ENCODE measurements at regions not wholly inside any gene's neighbourhood (a gene's known extent, or its start where the extent isn't known, plus 50 kb on each side); places are given as distances from the start of the nearest gene placed in this dataset.
"Not testable (repeated sequence)": the region's sequence is repeated elsewhere in the genome, so short reads cannot be mapped to it uniquely, and the experiment has no call there.

DNA sequence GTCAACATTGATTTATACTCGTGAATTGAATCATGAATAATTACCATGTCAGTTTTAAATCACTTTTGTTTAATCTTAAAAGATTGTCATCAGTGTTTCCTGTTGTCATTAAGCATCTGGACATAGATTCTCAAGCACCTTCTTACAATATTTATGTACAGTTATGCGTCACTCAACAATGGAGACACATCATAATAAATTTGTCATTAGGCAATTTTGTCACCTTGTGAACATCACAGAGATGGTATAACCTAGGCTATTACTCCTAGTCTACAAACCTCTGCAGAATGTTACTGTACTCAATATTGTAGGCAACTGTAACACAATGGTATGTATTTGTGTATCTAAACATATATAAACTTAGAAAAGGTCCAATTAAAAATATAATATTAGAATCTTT lies 2130.9 kb upstream of the PCDH20 start:
- no peak for DNase-seq (ENCODE audit: low spot score)

DNA sequence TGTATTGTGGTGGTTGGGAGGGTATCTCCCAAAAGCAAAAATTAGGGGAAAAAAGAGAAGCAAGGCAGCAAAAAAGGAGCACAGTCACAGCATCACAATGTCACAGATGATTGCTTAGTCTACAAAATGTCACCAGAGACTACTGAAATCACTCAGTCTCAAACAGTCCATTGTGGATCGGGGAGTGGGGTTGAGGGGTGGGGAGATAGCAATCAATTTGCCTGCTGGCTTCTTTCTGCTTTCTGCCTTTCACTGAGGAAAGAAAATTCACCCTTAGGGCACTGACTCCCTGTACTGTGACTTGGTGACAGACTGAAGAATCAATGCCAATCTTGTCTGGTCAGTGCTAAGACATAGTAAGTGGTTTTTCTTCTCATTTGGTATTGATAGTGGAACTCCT lies 2127.1 kb upstream of the PCDH20 start:
- DNase-seq (ENCODE audit: low spot score) = no peak

DNA sequence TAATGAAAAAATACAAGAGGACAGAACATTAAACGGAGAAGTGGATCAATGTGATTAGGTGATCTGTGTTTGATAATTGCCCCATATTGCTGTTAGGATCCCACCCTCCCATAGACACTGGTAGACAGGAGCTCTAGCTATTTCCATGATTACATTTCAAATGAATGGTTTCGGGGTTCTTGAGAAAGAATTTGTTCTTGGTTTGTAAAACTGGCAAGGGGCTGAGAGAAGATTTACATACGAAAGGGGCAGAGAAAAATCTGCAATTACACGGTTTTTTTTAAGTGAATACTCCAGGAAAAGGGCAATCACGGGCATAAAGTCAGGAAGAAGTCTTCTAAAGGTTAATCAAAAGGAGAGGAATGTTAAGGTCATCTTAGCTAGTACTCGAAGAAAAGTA lies 2125.7 kb upstream of the PCDH20 start:
- DNase-seq (ENCODE audit: low spot score) = no peak

DNA sequence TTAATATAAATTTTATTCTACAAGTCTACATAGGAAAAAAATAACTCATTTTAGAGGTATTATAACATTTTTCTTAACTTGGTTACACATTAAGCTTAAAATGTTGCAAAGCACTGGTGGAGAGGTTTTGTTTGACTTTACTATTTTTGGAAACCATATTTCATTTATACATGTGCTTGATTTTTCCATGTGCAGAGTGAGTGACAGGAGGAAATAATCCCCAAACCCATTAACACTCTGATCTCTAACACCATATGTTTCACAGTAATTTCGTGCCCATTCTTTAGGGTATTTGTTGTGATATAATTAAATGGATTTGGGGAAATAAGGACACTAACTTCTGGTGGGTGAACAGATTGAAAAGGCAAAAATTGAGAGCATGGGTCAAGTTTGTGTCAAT lies 2124.4 kb upstream of the PCDH20 start:
- DNase-seq (ENCODE audit: low spot score) = no peak

DNA sequence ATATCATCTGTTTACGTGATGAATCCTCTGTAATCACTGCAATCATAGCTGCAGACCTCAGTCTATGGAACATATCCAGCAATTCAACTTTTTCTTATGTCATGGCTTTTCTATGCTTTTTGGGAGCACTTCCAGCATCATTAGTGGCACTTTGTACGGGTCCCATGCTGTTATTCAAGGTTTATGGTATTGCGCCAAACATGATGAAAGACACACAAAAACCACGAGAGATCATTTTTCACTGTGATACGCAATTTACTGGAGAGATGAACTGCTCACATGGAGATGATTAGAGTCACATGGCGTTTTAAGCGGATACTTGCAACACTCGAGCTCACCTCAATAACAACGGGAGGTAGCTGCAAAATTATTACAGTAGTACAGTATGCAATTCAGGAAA lies 2101.7 kb upstream of the PCDH20 start:
- no peak for DNase-seq (ENCODE audit: low spot score)

DNA sequence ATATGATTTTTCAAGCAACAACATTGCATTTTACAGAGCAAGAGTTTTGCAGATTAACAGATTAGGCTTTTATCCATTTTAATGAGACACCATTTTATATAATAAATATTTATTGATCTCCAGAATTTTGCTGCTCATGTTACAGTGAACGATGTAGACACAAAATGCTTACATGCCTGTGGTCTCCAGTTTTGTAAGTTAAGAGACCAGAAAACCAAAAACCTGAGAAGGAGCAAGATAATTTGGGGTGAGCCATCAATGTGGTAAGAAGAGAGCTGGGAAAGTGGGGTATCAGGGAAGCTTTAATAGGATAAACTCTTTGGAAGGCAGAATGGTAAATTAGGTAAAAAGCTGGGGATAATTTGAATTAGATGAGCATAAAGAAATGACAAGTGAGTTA lies 2100.5 kb upstream of the PCDH20 start:
- DNase-seq (ENCODE audit: low spot score) = no peak

DNA sequence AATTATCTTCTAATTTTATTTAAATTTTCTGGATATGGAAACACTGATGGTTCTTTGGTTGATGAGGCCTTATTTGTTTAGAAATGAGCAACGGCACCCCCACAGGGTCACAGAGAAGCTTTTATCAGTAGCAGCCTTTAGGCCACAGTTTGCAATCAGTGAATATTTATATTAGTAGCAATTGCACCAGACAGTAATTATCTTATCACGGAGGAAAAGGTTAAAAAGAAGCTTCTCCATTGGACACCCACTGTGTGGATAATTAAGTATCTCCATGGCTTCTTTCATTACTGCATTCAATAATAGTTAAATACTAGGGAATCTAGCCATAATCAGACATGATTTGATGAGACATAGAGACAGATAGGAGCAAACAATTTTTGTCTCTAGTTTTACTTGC lies 2099.2 kb upstream of the PCDH20 start:
- DNase-seq (ENCODE audit: low spot score) = no peak

DNA sequence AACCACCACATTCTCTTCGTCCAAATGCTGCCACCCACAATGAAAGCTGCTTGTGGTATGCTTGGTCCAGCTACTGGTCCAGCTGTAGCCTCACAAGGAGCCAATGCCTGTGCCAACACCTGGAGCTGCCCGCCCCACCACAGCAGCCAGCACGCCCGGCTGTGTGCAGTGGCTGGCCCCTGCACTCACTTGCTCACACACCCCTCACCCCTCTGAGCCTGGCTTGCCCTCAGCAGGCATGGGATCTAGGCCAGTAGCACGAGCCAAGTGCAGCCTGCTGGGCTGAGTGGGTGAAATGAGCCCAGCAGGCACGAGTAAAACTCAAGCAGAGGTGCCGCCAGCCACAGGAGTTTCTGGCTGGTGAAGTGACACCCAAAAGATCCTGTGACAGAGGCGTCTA lies 2096.4 kb upstream of the PCDH20 start:
- DNase-seq (ENCODE audit: low spot score) = no peak

DNA sequence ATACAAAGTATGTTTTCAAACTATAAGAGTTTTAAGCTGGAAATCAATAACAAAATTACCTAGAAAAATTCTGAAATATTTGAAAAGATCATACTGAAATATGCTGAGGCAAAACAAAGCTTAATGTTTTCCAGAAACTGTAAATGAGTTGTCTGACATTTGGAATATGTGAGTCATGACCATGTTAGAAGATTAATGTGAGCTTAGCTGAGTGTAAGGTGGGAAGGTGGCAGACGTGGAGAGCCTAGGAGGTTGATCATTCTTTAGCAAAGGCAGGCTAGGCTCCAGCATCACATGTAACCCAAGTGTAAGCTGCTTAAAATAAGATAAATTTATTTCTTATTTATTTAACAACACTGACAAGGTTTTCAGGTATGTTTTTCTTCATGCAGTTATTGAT lies 2086.1 kb upstream of the PCDH20 start:
- no peak for DNase-seq (ENCODE audit: low spot score)

DNA sequence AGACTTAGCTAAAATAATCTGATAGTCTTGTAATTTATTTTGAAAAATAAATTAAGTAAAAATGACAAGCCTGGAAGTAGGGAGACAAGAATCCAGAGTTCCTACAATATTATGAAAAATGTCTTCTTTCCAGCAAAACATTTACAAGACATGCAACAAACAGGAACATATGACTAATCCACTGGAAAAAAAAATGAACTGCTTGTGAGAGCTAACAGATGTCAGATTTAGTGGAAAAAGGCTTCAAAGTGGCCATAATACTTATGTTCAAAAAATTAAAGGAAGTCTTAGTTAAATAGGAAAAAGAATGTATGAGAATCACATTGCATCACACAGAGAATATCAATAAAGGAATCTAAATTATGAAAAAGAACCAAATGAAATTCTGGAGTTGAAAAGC lies 2082.0 kb upstream of the PCDH20 start:
- no peak for DNase-seq (ENCODE audit: low spot score)

DNA sequence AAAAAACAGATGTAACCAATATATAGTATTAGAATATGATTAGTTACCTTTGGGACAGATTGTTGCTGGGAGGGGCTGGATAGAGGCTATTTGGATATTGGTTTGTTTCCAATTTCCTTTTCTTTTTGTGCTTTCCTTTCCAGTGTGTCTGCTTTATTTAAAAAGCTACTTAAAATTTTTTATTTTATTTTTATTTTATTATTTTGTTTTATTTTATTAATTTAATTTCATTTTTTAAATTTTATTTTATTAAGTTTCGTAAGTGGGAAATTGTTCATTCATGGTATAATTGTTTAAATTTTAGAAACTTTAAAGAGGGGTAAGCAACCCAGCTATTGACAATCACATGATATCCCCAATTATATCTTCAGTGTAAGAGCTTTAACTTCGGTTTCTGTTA lies 2077.0 kb upstream of the PCDH20 start:
- no peak for DNase-seq (ENCODE audit: low spot score)

DNA sequence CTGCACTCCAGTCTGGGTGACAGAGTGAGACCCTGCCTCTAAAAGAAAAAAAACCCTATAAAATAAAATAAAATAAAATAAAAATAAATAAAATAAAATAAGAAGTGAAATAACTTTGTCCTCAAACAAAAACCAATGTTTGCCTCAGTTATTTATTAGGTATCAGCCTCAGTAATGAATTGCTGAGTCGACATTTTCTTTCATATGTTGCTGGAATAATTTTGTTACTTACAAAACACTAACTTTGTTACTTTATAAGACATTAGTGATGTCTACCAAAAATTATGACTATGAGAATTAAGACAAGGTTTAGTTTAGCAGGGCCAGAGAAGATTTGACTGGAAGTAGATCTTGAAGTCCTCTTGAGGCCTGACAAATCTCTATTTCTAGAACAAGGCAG lies 2074.5 kb upstream of the PCDH20 start:
- DNase-seq (ENCODE audit: low spot score) = no peak

DNA sequence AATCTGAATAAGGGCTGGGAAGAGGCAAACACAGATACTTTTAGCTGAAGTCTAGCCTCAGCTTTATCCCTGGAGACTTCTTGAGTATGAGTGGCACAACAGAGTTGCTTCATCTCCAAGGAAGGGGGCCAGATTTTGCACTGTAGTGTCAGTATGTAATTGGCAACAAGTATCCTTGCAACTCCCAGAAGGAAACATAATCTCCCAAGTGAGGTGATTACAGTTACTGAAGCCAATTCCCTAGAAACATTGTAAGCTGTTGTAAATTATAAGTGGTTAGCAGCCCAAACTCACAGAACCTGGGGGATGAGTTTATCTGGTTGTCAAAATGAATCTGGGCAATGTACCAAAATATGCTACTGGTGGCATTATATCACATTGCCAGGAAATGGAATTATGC lies 2065.7 kb upstream of the PCDH20 start:
- DNase-seq (ENCODE audit: low spot score) = no peak

DNA sequence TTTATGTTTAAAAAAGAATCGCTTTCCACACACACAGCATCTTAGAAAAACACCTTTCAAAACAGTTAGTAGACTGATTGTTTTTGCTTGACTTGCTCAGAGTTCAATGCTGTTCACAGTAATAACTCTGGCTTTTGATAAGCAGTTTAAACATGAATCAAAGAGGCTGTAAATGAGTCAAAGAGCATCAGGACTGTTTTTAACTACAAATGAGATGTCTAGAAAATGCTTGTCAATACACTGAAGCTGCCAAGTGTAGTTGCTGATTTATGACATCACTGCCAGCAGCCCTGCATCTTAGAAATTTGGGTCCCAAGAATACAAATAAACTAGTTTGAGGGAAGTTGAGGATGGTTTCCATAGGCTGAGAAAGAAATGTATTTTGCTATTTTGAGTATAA lies 2057.1 kb upstream of the PCDH20 start:
- DNase-seq (ENCODE audit: low spot score) = no peak

DNA sequence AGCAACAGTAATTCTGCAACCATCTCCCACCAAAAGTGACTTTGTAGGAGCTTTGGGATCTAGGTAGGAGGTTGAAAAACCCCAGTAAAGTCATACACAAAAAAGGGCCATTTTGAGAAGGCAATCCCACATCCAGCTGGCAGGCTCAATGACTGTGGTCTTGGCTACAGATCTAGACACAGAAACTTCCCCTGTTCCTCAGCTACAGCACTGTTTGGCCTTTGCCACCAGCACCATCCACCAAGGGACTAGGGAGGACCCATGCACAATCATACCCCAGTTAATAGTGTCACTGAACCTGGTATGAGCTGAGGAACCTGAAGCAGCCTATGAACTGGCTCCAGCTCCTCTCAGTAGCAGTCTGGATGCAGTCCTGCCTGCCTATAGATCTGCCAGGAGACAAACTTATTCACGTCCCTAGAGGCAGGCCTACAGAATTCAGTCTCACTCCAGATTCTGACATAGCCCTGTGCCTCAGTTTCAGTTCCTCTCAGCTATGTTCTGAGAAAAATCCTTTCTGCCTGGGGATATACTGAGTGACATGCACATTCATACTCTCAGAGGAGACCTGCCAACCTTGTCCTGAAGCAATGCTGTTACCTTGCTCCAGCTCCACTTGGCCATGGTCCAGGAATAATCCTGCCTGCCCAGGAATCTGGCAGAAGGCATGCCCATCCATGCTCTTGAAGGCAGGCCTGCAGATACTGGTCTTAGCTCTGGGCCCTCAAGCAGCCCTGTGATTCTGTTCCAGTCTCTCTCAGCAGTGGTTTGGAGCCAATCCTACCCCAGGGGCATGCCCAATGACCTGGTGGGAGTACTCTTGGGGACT lies 2048.3 kb upstream of the PCDH20 start:
- DNase-seq (ENCODE audit: low spot score) = no peak

DNA sequence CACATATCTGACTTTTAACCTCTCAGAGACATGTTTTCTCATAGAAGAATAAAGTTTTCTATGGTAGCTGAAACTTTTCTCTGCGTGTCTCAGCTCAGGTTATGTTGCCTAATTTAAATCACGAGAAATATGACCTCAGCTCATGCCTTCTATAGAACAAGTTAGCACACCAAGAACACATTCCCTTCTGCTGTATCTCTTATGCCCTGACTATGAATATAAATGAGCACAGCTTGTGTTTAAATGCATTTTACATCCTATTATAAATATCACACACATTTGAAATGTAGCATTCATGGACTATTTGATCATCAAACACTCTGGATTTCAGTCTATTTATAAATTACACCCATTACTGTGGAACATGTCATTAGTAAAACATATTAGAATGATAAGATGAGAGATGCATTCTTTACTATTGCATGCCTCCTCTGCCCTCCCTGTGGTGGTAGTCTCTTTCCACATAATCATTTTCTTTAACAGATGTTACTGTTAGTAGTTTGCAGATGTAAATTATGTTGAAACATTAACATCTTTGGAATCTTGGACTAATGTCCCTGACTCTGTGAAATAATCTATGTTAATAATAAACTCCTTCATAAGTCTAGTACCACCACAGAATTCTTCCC lies 2044.9 kb upstream of the PCDH20 start:
- no peak for DNase-seq (ENCODE audit: low spot score)

DNA sequence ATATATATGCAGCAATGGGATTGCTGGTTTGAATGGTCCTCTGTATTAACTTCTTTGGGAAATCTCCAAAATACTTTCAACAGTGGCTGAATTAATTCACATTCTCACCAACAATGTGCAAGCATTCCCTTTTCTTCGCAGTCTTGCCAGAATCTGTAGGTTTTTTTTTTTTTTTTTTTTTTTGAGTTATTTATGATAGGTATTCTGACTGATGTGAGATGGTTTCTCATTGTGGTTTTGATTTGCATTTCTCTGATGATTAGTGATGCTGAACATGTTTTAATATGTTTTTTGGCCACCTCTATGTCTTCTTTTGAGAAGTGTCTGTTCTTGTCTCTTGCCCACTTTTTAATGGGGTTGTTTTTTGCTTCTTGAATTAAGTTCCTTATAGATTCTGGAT lies 2041.5 kb upstream of the PCDH20 start:
- DNase-seq (ENCODE audit: low spot score) = no peak

DNA sequence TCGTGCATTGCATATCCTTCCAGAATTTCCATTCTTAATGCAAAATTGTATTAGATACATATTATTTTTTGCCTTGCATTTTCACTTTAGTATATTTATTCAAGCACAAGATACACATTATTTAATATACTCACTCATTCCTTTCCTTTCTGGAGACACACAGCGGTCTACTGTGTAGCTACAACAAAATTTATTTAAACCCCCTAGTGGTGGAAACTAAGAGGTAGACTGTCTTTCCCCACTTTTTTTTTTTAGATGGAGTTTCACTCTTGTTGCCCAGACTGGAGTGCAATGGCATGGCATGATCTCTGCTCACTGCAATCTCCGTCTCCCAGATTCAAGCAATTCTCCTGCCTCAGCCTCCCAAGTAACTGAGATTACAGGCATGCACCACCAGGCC lies 2040.3 kb upstream of the PCDH20 start:
- DNase-seq (ENCODE audit: low spot score) = no peak

DNA sequence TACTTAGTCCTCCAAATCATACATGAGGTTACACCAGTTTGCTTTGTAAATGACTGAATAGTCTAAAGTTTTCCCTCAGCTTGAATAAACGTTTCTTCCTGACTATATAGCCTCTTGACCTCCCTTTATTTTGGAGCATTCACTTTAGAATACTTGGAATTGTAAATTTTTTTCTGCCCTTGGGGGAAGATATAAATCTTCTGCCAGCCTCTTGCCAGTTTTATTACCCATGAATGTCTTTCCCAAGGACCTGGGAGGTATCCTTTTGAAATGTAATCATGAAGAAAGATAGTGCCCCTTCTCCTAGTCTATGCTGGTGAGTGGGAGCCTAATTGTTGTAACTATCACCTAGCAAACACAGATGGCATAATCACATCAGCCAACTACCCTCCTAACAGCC lies 2033.9 kb upstream of the PCDH20 start:
- no peak for DNase-seq (ENCODE audit: low spot score)

DNA sequence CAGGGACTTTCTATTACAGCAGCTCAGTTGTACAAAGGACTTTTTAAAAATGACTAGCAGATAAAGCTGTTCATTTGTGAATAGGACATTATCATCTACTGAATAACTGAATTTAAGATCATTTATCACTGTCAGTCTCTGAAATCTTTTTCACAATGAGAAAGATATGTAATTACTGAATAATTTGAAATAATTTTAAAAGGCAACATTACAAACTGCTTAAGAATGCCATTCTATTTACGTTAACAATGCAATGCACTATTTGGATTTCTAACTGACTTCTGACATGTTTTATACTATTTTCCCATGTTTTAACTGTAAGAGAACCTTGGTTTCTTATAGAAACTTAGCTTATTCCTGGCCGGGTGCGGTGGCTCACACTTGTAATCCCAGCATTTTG lies 2033.0 kb upstream of the PCDH20 start:
- peak; percentile 49 for DNase-seq (ENCODE audit: low spot score)

DNA sequence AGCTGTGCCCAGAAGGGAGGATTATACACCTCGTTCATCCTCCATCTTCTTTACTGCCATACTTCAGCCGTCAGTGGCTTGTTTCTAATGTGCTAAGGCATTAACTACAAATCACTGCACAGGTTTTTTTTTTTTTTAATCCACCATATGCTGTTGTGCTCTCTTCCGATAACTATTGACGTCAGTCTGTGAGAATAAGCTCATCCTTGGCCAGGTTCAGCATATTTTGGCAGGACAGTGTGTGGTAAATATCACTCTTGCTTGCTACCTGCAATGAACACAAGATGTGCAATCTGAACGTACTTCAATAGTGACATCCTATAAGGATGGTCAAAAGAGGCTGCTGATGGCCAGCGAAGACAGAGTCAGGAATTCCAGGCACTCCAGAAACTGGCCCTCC lies 2030.7 kb upstream of the PCDH20 start:
- DNase-seq (ENCODE audit: low spot score) = no peak

DNA sequence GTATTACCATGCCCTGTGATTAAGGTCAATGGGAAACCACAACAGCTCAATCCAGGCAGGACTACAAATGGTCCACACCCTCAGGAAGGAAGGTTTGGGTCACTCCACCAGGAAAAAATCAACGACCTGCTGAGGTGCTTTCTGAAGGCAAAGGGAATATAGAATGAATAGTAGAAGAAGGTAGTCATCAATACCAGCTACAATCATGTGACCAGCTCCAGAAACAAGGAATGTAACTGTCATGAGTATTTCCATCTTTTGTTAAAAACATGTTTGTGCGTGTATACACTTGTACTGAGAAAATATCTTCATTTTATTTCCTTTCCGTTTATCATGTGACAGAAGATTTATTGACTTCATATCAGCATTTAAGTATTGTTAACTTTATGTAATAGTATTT lies 2028.6 kb upstream of the PCDH20 start:
- not testable (repeated sequence) for DNase-seq (ENCODE audit: low spot score)

DNA sequence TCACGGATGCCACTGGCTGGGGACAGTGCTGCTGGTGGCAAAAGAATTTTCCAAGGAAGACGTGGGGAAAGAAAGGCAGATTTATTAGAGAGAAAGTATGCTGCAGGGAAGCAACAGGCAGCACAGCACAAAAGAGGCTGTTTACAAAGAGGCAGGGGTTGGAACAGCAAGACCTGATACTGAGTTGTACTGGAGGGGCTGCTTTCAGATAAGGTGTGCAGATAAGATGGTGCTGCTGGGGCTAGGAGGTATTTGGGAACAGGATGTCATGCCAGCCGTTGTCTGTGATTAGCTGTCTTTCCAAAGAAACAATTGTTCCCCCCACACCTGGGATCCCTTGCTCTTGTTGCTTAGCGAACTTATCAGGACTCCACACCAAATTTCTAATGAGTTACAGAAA lies 2023.3 kb upstream of the PCDH20 start:
- no peak for DNase-seq (ENCODE audit: low spot score)

DNA sequence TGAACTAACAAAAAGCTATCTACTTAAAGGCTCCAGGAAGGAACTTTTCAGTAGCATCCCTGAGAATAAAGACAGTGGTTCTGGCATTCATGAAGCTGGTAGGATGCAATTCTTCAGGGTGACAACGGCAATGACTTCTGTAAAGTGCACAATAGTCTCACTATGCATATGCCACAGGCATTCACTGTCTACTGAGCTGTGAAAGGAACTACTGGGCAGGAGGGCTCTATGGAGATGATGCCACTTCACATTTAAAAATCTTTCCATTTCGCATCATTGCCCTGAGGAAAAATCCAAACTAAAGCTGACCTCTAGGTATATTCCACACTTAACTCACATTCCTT lies 2020.6 kb upstream of the PCDH20 start:
- DNase-seq (ENCODE audit: low spot score) = no peak
